Activated CD8-positive, alpha-beta memory T cell treated with anti-CD3 and anti-CD28 coated beads, Interleukin-2, amount 50 U/mL, for 4 hours (primary cell): ENCODE measurements at regions not wholly inside any gene's neighbourhood (a gene's known extent, or its start where the extent isn't known, plus 50 kb on each side); places are given as distances from the start of the nearest gene placed in this dataset.
"Not testable (repeated sequence)": the region's sequence is repeated elsewhere in the genome, so short reads cannot be mapped to it uniquely, and the experiment has no call there.

Experiments used
- DNase-seq: peaks from one replicate; pipeline ENCODE4 v3.0.0-alpha.2; 2020

DNA sequence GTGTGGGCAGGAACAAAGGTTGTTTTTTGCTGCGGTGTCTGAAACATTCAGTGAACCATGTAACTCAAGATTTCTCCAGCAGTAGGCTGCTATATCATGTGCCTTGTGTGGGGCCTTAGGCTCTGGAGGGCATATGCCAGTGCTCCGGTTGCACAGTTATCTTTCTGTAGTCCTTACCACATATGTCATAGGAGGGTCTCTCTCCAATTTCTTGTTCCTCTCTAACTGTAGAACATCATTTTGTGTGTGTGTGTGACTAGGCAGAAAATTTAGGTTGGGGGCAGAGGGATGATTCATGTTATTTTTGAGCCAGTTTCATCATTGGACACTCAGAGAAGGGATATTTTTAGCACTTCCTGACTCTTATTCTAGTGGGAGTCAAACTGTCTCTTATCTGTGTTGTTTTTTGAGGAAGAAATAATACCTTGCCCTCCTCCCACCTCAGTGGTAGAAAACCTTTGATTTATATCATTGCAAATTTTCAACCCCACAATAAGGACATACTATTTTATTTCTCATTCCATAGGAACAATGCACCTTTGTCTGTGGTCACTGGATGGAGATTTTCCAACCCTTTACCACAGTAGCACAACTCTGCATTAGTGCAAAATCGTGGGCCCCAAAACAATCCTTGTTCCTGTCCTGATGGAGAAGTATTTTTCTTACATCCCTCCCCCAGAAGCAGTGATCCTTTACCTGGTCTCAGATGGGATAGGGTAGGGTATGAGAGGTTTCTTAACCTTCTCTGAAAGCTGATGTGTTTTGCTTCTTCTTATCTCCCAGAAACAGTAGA, 113.9 kb downstream of the CCDC74A start:
- no peak for DNase-seq

DNA sequence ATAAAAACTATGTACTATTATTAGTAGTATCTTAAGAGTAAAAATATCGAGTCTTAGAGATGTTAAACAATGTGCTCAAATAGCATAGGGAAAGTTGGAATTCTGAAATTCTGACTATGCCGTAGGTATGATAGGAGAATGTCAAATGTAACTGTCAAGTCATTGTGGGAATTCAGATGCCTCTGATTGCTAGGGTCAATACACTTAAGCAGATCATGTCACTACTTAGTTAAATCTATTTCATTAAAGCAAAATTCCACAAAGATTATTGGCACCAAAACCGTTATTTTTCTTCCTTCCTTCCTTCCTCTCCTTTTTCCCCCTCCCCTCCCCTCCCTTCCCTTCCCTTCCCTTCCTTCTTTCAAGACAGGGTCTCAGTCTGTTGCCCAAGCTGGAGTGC, 115.5 kb downstream of the CCDC74A start:
- not testable (repeated sequence) for DNase-seq

DNA sequence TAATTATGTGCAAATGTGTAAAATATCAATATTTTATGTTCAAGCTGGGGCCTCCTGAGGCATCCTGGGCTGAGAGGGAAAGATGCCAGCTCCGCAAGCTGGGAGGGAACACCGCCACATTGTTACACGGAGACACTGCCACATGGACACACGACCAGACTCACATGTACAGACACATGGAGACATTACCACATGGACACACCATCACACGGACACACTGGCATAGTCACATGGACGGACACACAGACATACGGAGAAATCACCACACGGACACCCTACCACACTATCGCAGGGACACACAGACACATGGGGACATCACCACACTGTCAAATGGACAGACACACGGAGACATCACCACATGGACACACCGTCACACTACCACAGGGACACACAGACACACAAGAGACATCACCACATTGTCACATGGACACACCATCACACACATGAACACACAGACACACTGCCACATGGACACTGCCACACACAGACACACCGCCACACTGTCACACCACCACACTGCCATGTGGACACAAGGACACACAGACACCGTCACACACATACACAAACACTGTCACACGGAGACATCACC, 117.6 kb downstream of the CCDC74A start:
- no peak for DNase-seq

DNA sequence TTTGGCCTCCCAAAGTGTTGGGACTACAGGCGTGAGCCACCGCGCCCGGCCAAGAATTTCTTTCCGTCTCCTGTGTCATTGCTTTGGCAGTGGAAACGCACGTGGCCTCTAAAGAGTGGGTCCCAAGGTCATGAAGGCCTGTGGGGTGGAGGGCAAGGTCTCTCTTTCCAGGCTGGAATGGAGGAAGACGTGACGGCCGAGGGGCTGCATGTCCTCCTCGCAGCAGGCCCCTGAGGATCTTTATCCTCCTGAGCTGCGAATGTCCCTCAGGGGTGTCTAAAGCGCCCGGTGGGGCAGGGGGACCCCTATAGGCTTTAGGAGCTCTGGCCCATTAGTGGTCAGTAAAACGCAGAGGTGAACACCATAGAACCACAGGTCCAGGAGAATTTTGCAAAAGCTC, 118.5 kb downstream of the CCDC74A start:
- not testable (repeated sequence) for DNase-seq

DNA sequence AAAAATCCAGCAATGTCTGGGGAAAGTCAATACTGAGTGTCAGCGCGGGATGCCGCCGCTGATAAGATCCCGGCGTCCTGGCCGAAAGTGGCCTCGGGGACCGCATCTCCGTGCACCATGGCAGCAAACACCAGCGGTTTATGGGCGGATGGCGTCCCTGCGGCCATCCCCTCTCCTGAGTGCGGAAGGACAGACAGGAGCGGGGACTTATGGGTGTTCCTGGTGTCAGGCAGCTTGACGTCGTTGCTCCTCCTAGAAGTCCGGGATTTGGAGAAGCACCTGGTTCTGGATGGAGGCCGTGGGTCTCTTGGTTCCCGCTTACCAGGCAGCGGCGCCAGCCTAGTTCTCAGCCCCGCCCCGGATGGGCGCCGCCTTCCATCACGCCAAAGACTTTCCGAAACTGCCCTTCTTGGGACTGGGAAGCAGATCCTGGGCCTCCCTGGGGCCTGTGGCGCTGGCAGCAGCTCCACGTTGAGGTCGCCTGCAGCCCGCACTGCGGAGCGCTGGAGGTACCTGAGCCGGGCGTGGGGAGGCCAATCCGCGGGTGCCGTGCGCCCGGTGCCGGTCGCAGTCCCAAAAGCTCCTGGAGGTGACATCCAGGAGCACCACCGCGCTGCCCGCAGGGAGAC, 119.1 kb downstream of the CCDC74A start:
- DNase-seq, result no peak

DNA sequence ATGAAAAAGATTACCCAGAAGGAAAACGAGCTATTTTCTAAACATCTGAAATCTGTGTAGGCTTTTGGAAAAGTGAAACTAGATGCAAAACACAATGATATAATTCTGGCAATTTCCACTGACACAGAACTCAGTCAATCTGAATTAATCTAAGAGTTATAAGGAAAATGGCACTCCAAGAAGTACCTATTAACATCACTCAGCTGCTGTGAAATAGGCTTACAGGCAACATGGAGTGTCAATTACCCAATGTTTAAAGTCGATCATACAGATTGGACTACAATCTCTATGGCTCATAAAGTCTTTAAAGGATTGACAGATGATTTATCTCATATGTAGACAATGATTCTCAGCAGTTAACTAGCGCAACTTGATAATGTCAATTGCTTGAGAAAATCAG, 120.9 kb downstream of the CCDC74A start:
- not testable (repeated sequence) for DNase-seq

DNA sequence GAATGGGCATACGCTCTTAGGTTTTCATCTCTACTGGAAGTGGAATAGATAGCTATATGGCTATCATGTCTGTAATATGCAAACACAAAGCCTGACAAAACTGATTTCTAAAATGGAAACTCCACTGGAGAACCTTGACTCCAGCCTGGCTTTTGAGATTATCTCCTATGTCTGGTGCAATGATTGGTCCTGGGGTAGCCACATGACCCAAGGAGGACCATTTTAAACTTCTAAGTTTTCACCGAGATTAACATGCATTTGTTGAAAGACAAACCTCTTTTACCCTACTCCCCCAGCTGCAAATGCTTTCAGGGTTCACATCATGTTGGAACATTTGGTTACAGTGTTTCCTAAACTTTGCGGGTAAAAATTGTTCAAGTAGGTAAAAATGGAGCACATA, 124.6 kb downstream of the CCDC74A start:
- not testable (repeated sequence) for DNase-seq

DNA sequence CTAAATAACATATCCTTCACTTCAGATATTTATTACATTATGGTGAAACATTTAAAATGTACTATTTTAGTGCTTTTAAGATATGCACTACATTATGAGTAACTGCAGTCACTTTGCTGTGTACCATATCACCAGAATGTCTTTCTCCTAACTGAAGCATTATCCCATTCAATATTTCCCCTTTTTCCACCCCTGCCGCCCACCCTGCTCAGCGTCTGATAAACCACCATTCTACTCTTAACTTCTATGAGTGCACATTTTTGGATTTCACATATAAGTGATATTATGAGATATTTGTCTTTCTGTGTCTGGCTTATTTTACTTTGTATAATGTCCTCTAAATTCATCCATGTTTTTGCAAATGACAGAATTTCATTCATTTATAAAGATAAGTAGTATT, 126.4 kb downstream of the CCDC74A start:
- not testable (repeated sequence) for DNase-seq

DNA sequence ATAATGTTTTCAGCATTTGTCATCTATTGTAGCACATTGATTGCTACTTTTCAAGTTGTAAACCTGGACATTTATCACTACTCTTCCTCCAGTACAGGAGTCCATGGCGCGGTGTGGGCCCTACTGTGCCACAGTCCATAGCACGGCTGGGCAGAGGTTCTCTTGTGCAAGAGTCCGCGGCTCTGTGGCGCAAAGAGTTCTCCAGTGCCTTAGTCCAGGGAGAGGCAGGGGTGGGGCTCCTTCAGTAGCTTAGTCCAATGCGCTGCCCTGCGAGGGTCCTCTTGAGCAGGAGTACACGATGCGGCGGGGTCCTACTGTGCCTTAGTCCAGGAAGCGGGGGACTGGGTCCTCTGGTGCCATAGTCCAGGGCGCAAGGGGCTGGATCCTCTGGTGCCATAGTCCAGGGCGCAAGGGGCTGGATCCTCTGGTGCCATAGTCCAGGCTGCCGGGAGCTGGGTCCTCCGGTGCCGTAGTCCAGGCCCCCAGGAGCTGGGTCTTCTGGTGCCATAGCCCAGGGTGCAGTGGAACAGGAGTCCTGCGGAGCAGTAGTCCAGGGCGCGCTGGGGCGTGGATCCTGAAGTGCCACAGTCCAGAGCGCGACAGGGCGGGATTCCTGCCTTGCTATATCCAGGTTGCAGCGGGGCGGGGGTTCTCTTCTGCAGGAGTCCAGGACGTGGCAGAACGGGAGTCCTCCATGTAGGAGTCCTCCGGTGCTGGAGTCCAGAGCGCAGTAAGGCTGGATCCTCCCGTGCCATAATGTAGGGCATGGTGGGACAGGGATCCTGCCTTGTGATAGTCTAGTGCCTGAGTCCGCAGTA, 129.3 kb downstream of the CCDC74A start:
- DNase-seq, result no peak

DNA sequence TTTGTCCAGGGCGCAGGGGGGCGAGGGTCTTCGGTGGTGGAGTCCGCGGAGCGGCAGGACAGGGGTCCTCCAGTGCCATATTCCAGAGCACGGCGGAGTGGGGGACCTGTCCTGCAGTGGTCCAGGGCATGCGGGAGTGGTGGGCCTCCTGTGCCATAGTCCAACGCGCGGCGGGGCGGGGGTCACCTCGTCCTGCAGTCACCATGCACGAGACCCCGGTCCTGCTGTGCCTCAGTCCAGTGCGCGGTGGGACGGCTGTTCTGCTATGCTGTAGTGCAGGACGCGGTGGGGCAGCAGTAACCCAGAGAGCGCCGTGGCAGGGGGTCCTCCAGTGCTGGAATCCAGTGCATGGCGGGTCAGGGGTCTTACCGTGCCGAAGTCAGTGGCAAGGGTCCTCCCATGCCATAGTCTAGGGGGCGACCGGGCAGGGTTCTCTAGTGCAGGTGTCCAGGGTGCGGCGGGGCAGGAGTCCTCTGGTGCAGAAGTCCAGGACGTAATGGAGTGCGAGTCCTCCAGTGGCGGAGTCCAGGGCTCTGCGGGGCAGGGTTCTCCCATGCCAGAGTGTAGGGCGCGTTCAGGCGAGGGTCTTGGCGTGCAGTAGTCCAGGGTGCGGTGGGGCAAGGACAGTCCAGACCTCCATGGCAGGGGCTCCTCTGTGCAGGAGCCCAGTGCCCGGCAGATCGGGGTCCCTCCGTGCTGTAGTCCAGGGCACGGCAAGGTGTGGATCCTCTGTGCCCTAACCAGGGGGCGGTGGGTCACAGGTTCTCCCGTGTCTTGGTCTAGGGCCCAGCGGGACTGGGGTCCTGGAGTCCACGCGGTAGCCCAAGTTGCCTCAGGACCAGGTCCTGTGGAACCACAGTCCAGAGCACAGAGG, 130.4 kb downstream of the CCDC74A start:
- DNase-seq, result no peak

DNA sequence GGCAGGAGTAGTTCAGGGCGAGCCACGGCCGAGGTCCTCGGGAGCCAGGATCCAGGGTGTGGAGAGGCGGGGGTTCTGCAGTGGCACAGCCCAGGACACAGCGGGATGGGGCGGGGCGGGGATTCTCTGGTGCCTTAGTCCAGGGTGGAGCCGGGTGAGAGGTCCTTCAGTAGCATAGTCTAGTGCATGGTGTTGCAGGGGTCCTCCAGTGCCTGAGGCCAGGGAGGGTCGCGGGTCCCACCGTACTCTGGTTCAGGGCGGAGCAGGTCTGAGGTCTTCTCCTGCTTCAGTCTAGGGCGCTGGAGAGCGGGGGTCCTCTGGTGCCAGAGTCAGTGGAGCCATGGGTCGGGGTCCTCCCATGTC, 131.1 kb downstream of the CCDC74A start:
- DNase-seq, result no peak

DNA sequence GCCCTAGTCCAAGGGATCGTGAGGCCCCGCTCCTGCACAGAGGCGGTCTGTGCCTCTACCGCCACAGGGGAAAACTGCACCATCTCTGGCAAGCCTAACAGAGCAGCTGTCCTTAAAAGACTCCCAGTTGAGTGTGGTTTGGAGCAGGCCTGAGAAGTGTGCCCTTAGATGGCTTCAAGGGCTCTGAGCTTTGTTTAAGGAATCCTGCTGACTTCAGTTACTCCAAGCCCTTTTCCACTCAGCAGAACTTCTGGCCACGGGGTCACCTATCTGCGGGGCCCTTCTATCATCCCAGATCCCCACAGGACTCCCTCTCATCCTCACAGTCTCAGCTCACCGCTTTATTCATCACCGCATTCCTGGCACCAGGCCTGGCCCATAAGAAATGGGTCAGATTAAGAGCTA, 131.5 kb downstream of the CCDC74A start:
- DNase-seq, result no peak

DNA sequence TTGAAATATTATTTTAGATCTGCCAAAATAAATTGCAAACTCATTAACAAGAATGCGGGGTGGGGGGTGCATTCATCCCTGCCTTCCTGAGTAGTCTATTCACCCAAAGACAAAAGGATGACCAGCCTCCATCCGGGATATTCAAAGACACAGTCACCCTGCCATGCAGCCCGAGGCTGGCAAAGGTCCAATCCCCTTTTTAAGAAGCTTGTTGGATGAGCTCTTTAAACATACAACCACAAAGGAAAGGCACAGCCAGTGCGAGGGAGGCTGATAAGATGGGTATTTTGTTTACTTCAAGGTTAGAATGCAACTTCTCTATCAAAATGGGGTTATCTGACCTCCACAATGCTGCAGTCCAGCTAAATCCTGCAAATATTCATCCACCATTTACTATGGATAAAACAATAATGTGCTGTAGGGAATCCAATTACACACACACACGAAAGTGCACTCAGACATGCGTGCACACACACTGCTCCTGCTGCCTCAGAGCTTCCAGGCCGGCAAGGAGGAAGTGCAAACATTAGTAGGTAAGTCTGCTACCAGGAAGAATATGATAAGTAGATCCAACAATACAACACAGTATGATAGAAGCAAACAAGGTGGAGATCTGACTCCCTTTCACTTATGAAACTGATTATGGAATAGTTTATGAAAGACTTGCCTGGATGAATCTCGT, 133.6 kb downstream of the CCDC74A start:
- DNase-seq, result not testable (repeated sequence)

DNA sequence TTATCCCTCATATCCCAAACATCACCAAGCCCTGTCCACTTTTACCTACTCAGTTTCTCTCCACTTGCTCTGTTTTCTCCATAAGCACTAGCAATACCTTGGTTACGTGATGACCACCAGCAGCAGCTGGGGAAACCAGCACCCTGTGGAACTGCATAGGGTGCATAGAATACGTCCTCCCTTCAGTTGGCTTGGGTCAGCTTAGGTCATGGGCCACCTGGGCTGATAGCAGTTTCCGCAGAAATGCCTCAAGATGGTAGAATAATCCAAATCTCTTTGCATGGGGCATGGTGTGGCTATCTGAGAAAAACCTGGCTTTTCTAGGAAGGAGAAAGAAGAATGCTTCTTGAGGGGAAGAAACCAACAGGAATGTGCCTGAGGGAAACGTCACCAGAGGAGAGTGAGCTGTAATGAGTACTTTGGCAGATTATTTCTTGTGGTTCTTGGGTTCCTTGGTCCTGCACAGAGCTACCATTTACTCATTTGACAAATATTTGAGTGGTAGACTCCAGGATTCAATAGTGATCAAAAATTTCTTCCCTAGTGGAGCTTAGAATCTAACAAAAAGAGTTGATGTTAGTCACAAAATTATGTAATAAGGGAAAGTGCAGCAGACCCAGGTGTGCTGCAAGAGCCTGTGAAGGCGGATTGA, 134.3 kb downstream of the CCDC74A start:
- not testable (repeated sequence) for DNase-seq

DNA sequence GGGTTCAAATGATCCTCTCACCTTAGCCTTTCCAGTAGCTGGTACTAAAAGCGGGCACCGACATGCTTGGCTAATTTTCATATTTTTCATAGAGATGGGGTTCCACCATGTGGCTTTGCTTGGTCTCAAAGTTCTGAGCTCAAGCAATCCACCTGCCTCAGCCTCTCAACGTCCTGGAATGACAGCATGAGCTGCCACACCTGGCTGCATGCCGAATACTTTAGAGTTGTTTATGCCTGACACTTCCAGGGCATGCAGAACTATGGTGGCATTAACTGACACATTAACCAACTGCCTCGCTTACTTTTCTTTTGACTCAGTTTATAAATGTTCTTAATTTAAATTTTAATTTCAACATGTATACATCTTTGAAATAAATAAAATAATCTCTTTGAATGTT, 135.8 kb downstream of the CCDC74A start:
- not testable (repeated sequence) for DNase-seq

DNA sequence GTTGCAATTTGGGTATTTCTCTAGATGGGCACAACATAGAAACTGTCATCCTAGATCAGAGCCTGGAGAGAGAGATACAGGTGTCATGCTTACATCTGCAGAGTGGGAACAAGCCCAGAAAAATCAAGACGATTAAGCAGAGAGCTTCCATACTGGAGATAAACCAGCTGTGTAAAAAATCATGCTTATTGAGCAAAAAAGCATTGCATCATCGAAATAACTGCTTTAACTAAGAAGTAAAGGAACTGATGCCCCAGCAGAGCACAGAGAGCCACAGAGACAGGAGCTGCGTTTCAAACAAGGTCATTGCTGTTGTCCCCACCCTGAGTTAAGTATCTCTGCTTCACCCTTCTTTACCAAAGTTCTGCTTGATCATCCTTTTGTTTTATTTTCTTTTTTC, 138.0 kb downstream of the CCDC74A start:
- DNase-seq, result not testable (repeated sequence)

DNA sequence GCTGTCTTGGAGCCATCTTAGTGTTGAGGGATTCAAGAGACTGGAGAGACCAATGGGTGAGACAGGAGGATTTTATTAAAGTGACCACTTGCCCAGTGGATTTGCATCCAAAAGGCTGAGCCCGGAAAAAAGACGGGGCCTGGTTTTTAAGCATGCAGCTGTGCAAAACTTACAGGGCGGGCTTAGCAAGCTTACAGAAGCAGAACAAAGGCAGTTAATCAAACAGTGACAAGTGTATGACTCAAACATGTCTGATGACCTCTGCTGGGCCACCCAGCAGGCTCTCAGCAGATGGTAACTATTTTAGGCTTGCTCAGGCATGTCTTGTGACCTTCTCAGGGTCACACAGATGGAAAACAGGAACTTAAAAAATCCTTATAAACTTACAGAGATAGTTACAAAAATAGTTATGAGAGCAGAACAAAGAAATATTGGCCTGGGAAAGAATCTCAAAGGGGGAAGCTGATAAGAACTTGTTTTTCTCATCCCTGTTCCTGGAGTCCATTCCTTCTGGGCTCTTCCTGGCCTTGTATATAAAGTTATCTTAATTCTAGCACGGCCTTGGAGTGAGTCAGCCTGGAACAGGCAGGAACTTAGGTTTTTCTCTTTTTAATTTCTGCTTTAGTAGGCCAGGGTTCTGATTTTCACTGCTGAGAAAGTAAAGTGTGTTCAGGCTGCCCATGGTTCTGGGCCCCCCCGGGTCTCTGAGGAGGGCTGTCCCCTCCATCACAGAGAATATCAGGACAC, 141.3 kb downstream of the CCDC74A start:
- not testable (repeated sequence) for DNase-seq

DNA sequence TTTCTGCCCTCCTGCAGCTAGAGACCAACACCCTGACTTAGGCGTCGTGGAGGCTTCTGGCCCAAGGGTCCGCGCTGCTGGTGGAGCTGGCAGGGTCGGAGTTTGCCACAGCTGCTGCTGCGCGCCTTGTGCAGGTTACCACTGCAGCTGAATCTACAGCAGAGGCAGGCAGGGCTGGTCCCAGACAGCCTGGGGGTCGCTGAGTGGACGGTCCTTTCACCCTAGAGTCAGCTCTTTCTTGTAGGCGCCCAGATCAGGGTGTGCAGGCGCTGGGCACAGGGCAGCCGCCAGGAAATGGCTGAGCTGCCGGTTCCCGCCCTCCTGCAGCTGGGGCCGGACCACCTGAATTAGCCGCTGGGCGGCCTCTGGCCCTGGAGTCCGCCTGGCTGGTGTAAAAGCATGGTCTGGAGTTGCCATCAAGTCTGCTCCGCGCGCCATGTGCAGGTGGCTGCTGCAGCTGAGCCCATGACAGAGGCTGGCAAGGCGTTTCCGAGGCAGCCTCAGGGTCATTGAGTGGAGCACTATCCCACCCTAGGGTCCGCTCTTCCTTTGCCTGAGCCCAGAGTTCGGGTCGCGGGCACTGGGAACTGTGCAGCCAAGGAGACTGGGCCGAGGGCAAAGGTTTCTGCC, 144.3 kb downstream of the CCDC74A start:
- not testable (repeated sequence) for DNase-seq

DNA sequence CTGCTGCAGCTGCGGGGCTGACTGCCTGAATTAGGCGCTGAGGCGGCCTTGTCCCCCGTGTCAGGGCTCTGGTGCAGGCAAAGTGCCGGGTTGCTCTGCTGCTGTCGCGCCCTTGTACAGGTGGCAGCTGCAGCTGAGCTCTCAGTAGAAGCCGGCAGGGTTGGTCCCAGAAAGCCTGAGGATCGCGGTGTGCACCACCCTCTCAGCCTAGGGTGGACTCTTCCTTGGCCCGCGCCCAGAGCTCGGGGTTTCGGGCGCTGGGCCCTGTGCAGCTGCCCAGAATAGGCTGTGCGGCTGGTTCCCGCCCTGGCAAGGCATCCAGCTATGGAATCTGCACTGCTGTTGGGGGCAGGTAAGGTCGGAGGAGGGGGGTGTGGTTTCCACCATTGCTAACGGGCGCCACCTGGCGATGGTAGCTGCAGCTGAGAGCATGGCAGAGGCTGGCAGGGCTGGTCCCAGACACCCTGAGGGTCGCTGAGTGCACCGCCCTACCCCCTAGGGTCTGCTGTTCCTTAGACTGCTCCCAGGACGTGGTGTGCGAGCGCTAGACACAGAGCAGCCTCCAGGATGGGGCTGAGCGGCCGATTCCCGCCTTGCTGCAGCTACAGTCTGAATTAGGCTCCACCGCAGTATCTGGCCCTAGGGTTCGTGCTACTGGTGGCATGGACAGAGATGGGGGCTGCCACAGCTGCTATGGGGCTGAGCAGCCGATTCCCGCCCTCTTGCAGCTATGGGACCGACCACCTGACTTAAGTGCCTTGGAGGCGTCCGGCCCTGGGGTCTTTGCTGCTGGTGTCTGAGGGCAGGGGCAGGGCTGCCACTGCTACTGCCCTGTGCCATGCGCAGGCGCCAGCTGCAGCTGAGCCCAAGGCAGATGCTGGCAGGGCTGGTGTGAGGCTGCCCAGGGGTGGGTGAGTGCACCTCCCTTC, 145.0 kb downstream of the CCDC74A start:
- peak; percentile 61 for DNase-seq
